PC-9 (cell line): ENCODE measurements at regions not wholly inside any gene's neighbourhood (a gene's known extent, or its start where the extent isn't known, plus 50 kb on each side); places are given as distances from the start of the nearest gene placed in this dataset.
"Not testable (repeated sequence)": the region's sequence is repeated elsewhere in the genome, so short reads cannot be mapped to it uniquely, and the experiment has no call there.

Experiments used
- BruUV-seq: library from RNA; stranded (reverse); fragments of 400-500 nt; replicated peaks from 2 replicates; lab custom pipeline; 2021; lab: Mats Ljungman, UMichigan
- CTCF ChIA-PET: fragments of 300-600 bp; sonication (Branson Sonifier 250); formaldehyde crosslinking; loops from one replicate; lab custom pipeline; 2022; ENCODE audit warnings: antibody characterized with exemption; lab: Charles Lee
- POLR2A ChIA-PET: fragments of 300-600 bp; sonication (Branson Sonifier 250); formaldehyde crosslinking; loops from one replicate; lab custom pipeline; 2022; ENCODE audit warnings: antibody characterized with exemption; ENCODE audit not compliant: unreplicated experiment; lab: Charles Lee
- DNase-seq, 2 experiments: peaks; one replicate each; pipeline versions ENCODE4 v3.0.0 to v3.0.0-alpha.2; 2015 to 2022; ENCODE audit warnings: mixed read lengths in 1 of 2
- H2AFZ ChIP-seq: fragments of 200-600 bp; sonication (generic); 2 replicates; pipeline ENCODE4 v1.8.1; 2017; ENCODE audit warnings: antibody characterized with exemption
- H3F3A ChIP-seq: fragments of 200-600 bp; sonication (generic); 2 replicates; pipeline ENCODE4 v1.8.1; 2017; ENCODE audit warnings: antibody characterized with exemption, mild to moderate bottlenecking, low read depth; ENCODE audit not compliant: insufficient read depth
- H3K27ac ChIP-seq: fragments of 200-600 bp; sonication (generic); 2 replicates; pipeline ENCODE4 v1.6.1; 2016; ENCODE audit warnings: mixed run types
- H3K27me3 ChIP-seq: fragments of 200-600 bp; sonication (generic); 2 replicates; pipeline ENCODE4 v1.6.1; 2016; ENCODE audit warnings: low read depth, mixed run types; ENCODE audit not compliant: insufficient read depth
- H3K36me3 ChIP-seq: fragments of 200-600 bp; sonication (generic); 2 replicates; pipeline ENCODE4 v1.6.1; 2016; ENCODE audit warnings: low read depth, mixed run types
- H3K4me1 ChIP-seq: fragments of 200-600 bp; sonication (generic); replicated peaks from 2 replicates; pipeline ENCODE4 v1.6.1; 2016; ENCODE audit warnings: mixed run types; ENCODE audit not compliant: insufficient read depth
- H3K4me2 ChIP-seq: fragments of 200-600 bp; sonication (generic); 2 replicates; pipeline ENCODE4 v1.6.1; 2017; ENCODE audit warnings: mixed run types
- H3K4me3 ChIP-seq: fragments of 200-600 bp; sonication (generic); 2 replicates; pipeline ENCODE4 v1.6.1; 2016; ENCODE audit warnings: mixed run types
- H3K79me2 ChIP-seq: fragments of 200-600 bp; sonication (generic); 2 replicates; pipeline ENCODE4 v1.6.1; 2017; ENCODE audit warnings: low read depth, mixed run types
- H3K9me2 ChIP-seq: fragments of 200-600 bp; sonication (generic); 2 replicates; pipeline ENCODE4 v1.8.1; 2017; ENCODE audit warnings: mild to moderate bottlenecking; ENCODE audit not compliant: insufficient read depth
- H3K9me3 ChIP-seq: fragments of 200-600 bp; sonication (generic); 2 replicates; pipeline ENCODE4 v1.8.1; 2016; ENCODE audit warnings: low read depth; ENCODE audit not compliant: insufficient read depth
- H4K20me1 ChIP-seq: fragments of 200-600 bp; sonication (generic); 2 replicates; pipeline ENCODE4 v1.8.1; 2017; ENCODE audit not compliant: insufficient read depth
- CTCF ChIP-seq: fragments of 200-600 bp; sonication (generic); conservative IDR thresholded peaks from 2 replicates; pipeline ENCODE4 v1.6.1; 2017; ENCODE audit warnings: mixed run types, antibody characterized with exemption, mild to moderate bottlenecking, moderate library complexity
- intact Hi-C: fragments of 100-400 bp; cut with micrococcal nuclease; formaldehyde crosslinking; loops from one replicate; pipeline ENCODE4 v1.10.0; 2022; ENCODE audit not compliant: unreplicated experiment

DNA sequence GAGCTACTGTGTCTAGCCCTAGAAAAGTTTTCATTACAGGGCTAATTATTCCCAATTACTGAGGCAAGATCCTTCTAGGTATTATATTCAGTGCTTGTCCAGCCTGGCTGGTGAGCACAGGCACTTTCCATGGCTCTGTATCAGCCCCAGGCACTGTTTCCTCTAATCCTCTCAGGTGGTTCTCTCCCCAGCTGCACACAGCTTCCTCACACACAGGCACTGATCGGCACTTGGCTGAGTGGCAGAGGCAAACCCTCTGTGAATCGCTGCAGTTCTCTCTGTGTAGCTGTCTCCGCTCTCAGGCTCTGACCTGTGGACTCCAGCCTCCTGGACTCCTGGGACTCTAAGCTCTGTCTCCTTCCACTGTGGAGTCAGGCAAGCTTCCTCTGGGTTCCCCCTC, 318.1 kb downstream of the KLF13 start:
- DNase-seq, H3K9me3 ChIP-seq, H3K4me3 ChIP-seq, POLR2A ChIA-PET, H3K4me2 ChIP-seq, H3K27ac ChIP-seq, H2AFZ ChIP-seq, H3K9me2 ChIP-seq, H3F3A ChIP-seq, H3K36me3 ChIP-seq, H4K20me1 ChIP-seq, H3K79me2 ChIP-seq, intact Hi-C loops, BruUV-seq, CTCF ChIA-PET, H3K27me3 ChIP-seq, H3K4me1 ChIP-seq: not testable (repeated sequence)

DNA sequence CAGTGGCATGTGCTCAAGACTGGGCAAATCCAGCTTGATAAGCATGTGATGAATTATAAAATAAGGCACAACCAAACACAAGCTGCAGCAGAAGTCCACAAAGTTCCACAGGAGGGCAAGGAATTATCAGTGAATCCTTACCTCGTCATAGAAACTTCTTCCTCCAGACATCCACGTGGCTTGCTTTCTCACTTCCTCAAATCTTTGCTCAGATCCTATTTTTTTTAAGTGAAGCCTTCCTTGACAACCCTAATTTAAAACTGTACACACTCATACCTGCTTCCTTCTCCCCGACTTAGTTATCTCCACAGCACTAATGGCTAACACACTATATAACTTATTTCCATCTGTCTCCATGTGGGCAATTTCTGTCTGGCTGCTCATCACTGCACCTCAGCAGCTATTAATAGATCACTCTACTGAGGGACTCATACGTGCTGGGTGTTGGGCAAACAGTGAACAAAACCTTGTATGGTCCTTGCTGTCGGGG, 320.7 kb downstream of the KLF13 start:
- H3K4me1 ChIP-seq, DNase-seq, H3K79me2 ChIP-seq, intact Hi-C loops, BruUV-seq, H4K20me1 ChIP-seq, H3K9me2 ChIP-seq, CTCF ChIA-PET, H2AFZ ChIP-seq, H3K36me3 ChIP-seq, H3K27me3 ChIP-seq, POLR2A ChIA-PET, H3K27ac ChIP-seq, H3K4me3 ChIP-seq, H3F3A ChIP-seq, H3K4me2 ChIP-seq, H3K9me3 ChIP-seq: not testable (repeated sequence)

- POLR2A ChIA-PET, H3K9me3 ChIP-seq, H3K27ac ChIP-seq, H3K79me2 ChIP-seq, H3K9me2 ChIP-seq, DNase-seq, intact Hi-C loops, H2AFZ ChIP-seq, H4K20me1 ChIP-seq, H3F3A ChIP-seq, H3K4me3 ChIP-seq, CTCF ChIA-PET, H3K36me3 ChIP-seq, BruUV-seq, H3K4me2 ChIP-seq, H3K27me3 ChIP-seq, H3K4me1 ChIP-seq: not testable (repeated sequence)
Observed at GRCh38 chr15:31649634-31650033, 323.0 kb downstream of the KLF13 start.

DNA sequence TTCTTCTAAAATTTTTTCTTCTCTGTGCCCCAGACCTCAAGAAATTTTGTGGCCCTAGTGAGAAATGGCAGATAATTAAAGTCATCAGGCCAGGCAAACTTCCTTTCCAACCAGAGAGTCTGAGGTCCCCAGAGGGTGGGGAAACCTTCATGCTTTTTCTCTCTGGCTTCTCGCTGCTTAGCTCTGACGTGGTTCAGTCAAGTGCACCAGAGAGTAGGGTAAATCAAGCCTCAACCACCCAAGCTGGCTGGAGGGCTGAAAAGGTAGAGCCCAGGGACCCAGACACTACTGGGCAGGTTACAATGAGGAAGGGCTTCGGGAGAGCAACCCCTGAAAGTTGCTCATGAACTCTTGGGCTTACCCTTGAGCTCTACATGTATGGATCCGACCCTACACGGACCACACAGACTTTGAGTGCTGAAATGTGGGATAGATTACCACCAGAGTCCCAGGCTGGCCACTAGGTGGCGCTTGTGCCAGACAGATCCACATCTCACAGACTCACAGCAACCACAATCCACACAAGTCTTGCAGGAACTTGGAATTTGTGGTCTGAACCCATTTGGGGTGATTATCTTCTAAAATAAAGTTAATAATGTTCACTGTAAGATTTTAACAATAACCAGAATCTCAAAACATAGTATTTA, 323.5 kb downstream of the KLF13 start:
- H3K9me3 ChIP-seq, CTCF ChIA-PET, H3K9me2 ChIP-seq, H3K4me3 ChIP-seq, H4K20me1 ChIP-seq, intact Hi-C loops, BruUV-seq, H3F3A ChIP-seq, POLR2A ChIA-PET, H2AFZ ChIP-seq, H3K4me2 ChIP-seq, H3K79me2 ChIP-seq, H3K4me1 ChIP-seq, H3K36me3 ChIP-seq, H3K27ac ChIP-seq, H3K27me3 ChIP-seq: not testable (repeated sequence)
- peak; percentile 42 for TF ChIP-seq CTCF
- peak in 1 of 2 experiments; percentile 27 for DNase-seq

- H3K4me1 ChIP-seq, intact Hi-C loops, H3K9me3 ChIP-seq, BruUV-seq, POLR2A ChIA-PET, H3K4me2 ChIP-seq, H3F3A ChIP-seq, H3K27ac ChIP-seq, H3K4me3 ChIP-seq, H3K9me2 ChIP-seq, H3K36me3 ChIP-seq, H3K79me2 ChIP-seq, DNase-seq, H2AFZ ChIP-seq, H3K27me3 ChIP-seq, H4K20me1 ChIP-seq: not testable (repeated sequence)
- CTCF ChIA-PET = interaction anchor here (0.7 kb wide), 1 partner anchor 254 kb away, joined by 3 read pairs; no protein-coding TSS in a partner anchor
Observed at GRCh38 chr15:31656915-31657314, 330.3 kb downstream of the KLF13 start.
